ENCODE measurements at regions not wholly inside any gene's neighbourhood (a gene's known extent, or its start where the extent isn't known, plus 50 kb on each side); places are given as distances from the start of the nearest gene placed in this dataset.

GRCh38 chr2:240201866-240202265 lies 61.4 kb upstream of the OTOS start:
- TF ChIP-seq POLR2A (IDR thresholded peaks at IDR 0.05) (no peak), CTCF (IDR thresholded peaks at IDR 0.05 in 4 of 5, conservative IDR thresholded peaks at IDR 0.05 in 1 of 5) (no peak)

All from gastrocnemius medialis (tissue), 4 donors.